Endothelial cell of umbilical vein (primary cell): ENCODE measurements at regions not wholly inside any gene's neighbourhood (a gene's known extent, or its start where the extent isn't known, plus 50 kb on each side); places are given as distances from the start of the nearest gene placed in this dataset.

Experiments used
- BruUV-seq: library from RNA; stranded (reverse); fragments of 400-500 nt; replicated peaks from 2 replicates; lab custom pipeline; 2021; lab: Mats Ljungman, UMichigan
- CTCF ChIA-PET: fragments of 300-600, 350-600 bp; sonication (Branson Sonifier 250); formaldehyde crosslinking; loops from one replicate; lab custom pipeline; 2021; ENCODE audit warnings: antibody characterized with exemption, inconsistent platforms; lab: Charles Lee
- POLR2A ChIA-PET: fragments of 300-600, 350-600 bp; sonication (Branson Sonifier 250); formaldehyde crosslinking; loops from one replicate; lab custom pipeline; 2021; ENCODE audit warnings: antibody characterized with exemption, inconsistent platforms; lab: Charles Lee
- DNase-seq: peaks from one replicate; pipeline ENCODE4 v3.0.0-alpha.2; 2011; ENCODE audit warnings: low read depth, low spot score
- FAIRE-seq: peaks from 2 replicates; lab custom pipeline; 2011; peaks lifted over from hg19 to GRCh38; lab: Jason Lieb, UNC
- H2AFZ ChIP-seq: 2 replicates; pipeline ENCODE4 v1.6.0; 2012; ENCODE audit warnings: low read depth, low read length, control low read depth, inconsistent platforms
- H3K27ac ChIP-seq: 2 replicates; pipeline ENCODE4 v1.5.1; 2011; ENCODE audit warnings: low read depth, mild to moderate bottlenecking, control low read depth, low read length, moderate library complexity; ENCODE audit not compliant: insufficient read depth
- H3K27me3 ChIP-seq, 2 experiments: 2 replicates each; pipeline versions ENCODE4 v1.6.0 to v1.6.1; 2011; ENCODE audit warnings: low read length in 2 of 2, mixed read lengths in 1 of 2; ENCODE audit not compliant: control insufficient read depth in 2 of 2, insufficient read depth in 2 of 2
- H3K36me3 ChIP-seq, 2 experiments: 2 replicates in 1 of 2; 3 replicates in 1 of 2; pipeline ENCODE4 v1.5.1; 2011; ENCODE audit warnings: low read length in 2 of 2, mild to moderate bottlenecking in 1 of 2, moderate library complexity in 1 of 2; ENCODE audit not compliant: control insufficient read depth in 2 of 2, insufficient read depth in 2 of 2; ENCODE audit errors: extremely low read depth in 1 of 2
- H3K4me1 ChIP-seq: 3 replicates; pipeline ENCODE4 v1.5.1; 2011; ENCODE audit warnings: mild to moderate bottlenecking, low read length; ENCODE audit not compliant: control insufficient read depth, insufficient read depth; ENCODE audit errors: extremely low read depth
- H3K4me2 ChIP-seq: 2 replicates; pipeline ENCODE4 v1.6.1; 2011; ENCODE audit warnings: low read length, control low read depth, mixed read lengths; ENCODE audit not compliant: insufficient read depth
- H3K4me3 ChIP-seq, 3 experiments: fragments of 200-600 bp in 1 of 3; sonication (generic), shearing (Covaris generic) in 1 of 3; replicated peaks in 1 of 3; 2 replicates each; pipeline ENCODE4 v1.5.1; 2011 to 2016; ENCODE audit warnings: control low read depth in 3 of 3, low read length in 3 of 3, mild to moderate bottlenecking in 2 of 3, inconsistent platforms in 1 of 3, low read depth in 1 of 3, moderate library complexity in 1 of 3; ENCODE audit not compliant: insufficient read depth in 1 of 3
- H3K79me2 ChIP-seq: 2 replicates; pipeline ENCODE4 v1.6.0; 2012; ENCODE audit warnings: low read length, inconsistent platforms; ENCODE audit not compliant: control insufficient read depth, insufficient read depth
- H3K9ac ChIP-seq: replicated peaks from 2 replicates; pipeline ENCODE3; 2011; ENCODE audit warnings: low read length, control low read depth; ENCODE audit not compliant: insufficient read depth; ENCODE audit errors: extremely low read depth
- H3K9me1 ChIP-seq: replicated peaks from 3 replicates; pipeline ENCODE4 v1.6.0; 2011; ENCODE audit warnings: mild to moderate bottlenecking, low read length; ENCODE audit not compliant: control insufficient read depth, insufficient read depth; ENCODE audit errors: extremely low read depth
- H3K9me3 ChIP-seq: replicated peaks from 2 replicates; pipeline ENCODE4 v1.5.1; 2012; ENCODE audit warnings: low read length, inconsistent platforms; ENCODE audit not compliant: control insufficient read depth, insufficient read depth
- H4K20me1 ChIP-seq: replicated peaks from 2 replicates; pipeline ENCODE3; 2011; ENCODE audit warnings: mild to moderate bottlenecking, low read length; ENCODE audit not compliant: control insufficient read depth, insufficient read depth; ENCODE audit errors: extremely low read depth
- CTCF ChIP-seq, 2 donors: IDR thresholded peaks; 1 replicate in 1 of 2; 2 replicates in 1 of 2; pipeline ENCODE4 v1.5.1; 2011; ENCODE audit warnings: low read length in 2 of 2, mild to moderate bottlenecking in 2 of 2, moderate library complexity in 2 of 2, control low read depth in 1 of 2, inconsistent platforms in 1 of 2, low read depth in 1 of 2; ENCODE audit not compliant: insufficient read depth in 1 of 2; ENCODE audit errors: extremely low read depth in 1 of 2
- EZH2 ChIP-seq: IDR thresholded peaks from 2 replicates; pipeline ENCODE4 v1.6.1; 2012; ENCODE audit warnings: borderline replicate concordance, low read depth, mild to moderate bottlenecking, moderate library complexity, low read length, inconsistent platforms; ENCODE audit not compliant: severe bottlenecking
- FOS ChIP-seq: IDR thresholded peaks from 2 replicates; pipeline ENCODE4 v1.6.1; 2011; ENCODE audit warnings: mild to moderate bottlenecking, low read length, moderate library complexity, borderline replicate concordance; ENCODE audit not compliant: insufficient read depth
- GATA2 ChIP-seq: IDR thresholded peaks from 2 replicates; pipeline ENCODE4 v1.7.0; 2011; ENCODE audit warnings: low read depth, mild to moderate bottlenecking, moderate library complexity, mixed read lengths, low read length; ENCODE audit not compliant: insufficient read length, insufficient read depth
- JUN ChIP-seq: IDR thresholded peaks from 2 replicates; pipeline ENCODE4 v1.6.1; 2011; ENCODE audit warnings: borderline replicate concordance, low read depth; ENCODE audit not compliant: insufficient read length, insufficient read depth
- MYC ChIP-seq: IDR thresholded peaks from one replicate; pipeline ENCODE4 v1.6.1; 2011; ENCODE audit warnings: mild to moderate bottlenecking, low read depth, low read length
- POLR2A ChIP-seq: IDR thresholded peaks from 2 replicates; pipeline ENCODE4 v1.6.1; 2012; ENCODE audit warnings: low read depth, mild to moderate bottlenecking, control low read depth, low read length
- POLR2AphosphoS5 ChIP-seq: IDR thresholded peaks from 2 replicates; pipeline ENCODE4 v1.6.1; 2012; ENCODE audit warnings: low read depth, mild to moderate bottlenecking, control low read depth, low read length, moderate library complexity; ENCODE audit not compliant: insufficient read depth
- dilution Hi-C: fragments of 300-500 bp; cut with MboI; formaldehyde crosslinking; loops from one replicate; pipeline ENCODE4 v1.15.0; 2019; ENCODE audit warnings: low sequenced_read_pairs; ENCODE audit not compliant: extremely low pct_ligation_motif_present
- intact Hi-C: fragments of 100-400 bp; cut with micrococcal nuclease; formaldehyde crosslinking; loops from one replicate; pipeline ENCODE4 v1.10.0; 2022
- TF ChIP-seq, protein P1 (sequence below): IDR thresholded peaks from 2 replicates; pipeline ENCODE4 v1.6.1; 2011; ENCODE audit not compliant: insufficient read depth, insufficient read length

DNA sequence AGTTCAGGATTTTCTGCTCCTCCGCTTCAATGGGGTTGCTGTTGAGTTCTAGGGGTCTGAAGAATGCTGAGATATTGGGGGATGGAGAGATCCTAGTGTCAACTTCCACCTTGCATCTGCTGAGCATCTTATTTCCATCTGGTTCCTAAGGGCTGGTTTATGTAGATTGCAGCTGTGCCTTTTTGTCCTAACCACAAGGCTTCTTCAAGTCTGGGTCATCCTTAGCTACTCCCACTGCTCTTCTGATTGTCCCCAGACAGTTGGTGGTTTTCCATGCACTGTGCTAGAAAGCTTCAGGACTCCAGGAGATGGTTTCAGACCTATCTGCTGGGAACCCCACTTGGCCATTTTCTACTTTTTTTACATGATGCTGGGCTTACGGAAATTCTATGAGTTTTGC is 125.0 kb downstream of the IL20RB start:
- Histone ChIP-seq H3K4me2 (no peak overlapping the region), H4K20me1 (no peaks in the 10 kb centered on the region), H3K27ac (no peak overlapping the region), H3K4me1 (no peaks in the 10 kb centered on the region), H3K9me3 (no peaks in the 10 kb centered on the region), H3K79me2 (no peaks in the 10 kb centered on the region), H3K36me3 (no peaks in the 10 kb centered on the region), H3K9me1 (no peaks in the 10 kb centered on the region), H2AFZ (no peak overlapping the region), H3K27me3 (peaks cover 3 to 8% of the 10 kb centered on the region in 2 experiments), H3K9ac (no peak overlapping the region), H3K4me3 (no peak overlapping the region)
- intact Hi-C loops (no loop called here), dilution Hi-C loops (no loop called here)
- DNase-seq = no peak
- no peak for FAIRE-seq
- CTCF ChIA-PET = no interaction called here
- POLR2A ChIA-PET = no interaction called here
- no peak for TF ChIP-seq FOS
- TF ChIP-seq, protein P1, sequence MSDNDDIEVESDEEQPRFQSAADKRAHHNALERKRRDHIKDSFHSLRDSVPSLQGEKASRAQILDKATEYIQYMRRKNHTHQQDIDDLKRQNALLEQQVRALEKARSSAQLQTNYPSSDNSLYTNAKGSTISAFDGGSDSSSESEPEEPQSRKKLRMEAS = no peak
- TF ChIP-seq POLR2AphosphoS5 = no peak
- no peak for TF ChIP-seq CTCF (IDR thresholded peaks at IDR 0.05; ENCODE audit: extremely low read depth in 1 of 2, insufficient read depth in 1 of 2, low read depth in 1 of 2, low read length in 2 of 2)
- TF ChIP-seq EZH2 = no peak
- TF ChIP-seq POLR2A = no peak
- TF ChIP-seq JUN = no peak
- TF ChIP-seq GATA2 = no peak
- TF ChIP-seq MYC = no peak
- no TSS peak for BruUV-seq
